Subcutaneous abdominal adipose tissue (tissue), 5 donors: ENCODE measurements at regions not wholly inside any gene's neighbourhood (a gene's known extent, or its start where the extent isn't known, plus 50 kb on each side); places are given as distances from the start of the nearest gene placed in this dataset.
A peak's percentile ranks its signal among the peaks of the same experiment; 100 is the strongest.

Experiments used
- H3K27ac ChIP-seq: one replicate; pipeline ENCODE4 v1.7.0; 2013; ENCODE audit warnings: low read depth, mild to moderate bottlenecking, inconsistent platforms, low read length, moderate library complexity
- H3K27me3 ChIP-seq, 5 donors: one replicate each; pipeline ENCODE4 v1.7.0; 2013; ENCODE audit warnings: low read length in 5 of 5, inconsistent platforms in 1 of 5; ENCODE audit not compliant: control insufficient read depth in 5 of 5, insufficient read depth in 4 of 5
- H3K36me3 ChIP-seq, 5 donors: one replicate each; pipeline ENCODE4 v1.7.0; 2013; ENCODE audit warnings: low read length in 5 of 5; ENCODE audit not compliant: control insufficient read depth in 5 of 5, insufficient read depth in 5 of 5
- H3K4me1 ChIP-seq, 5 donors: one replicate each; pipeline ENCODE4 v1.7.0; 2013; ENCODE audit warnings: low read length in 5 of 5, mild to moderate bottlenecking in 3 of 5, moderate library complexity in 1 of 5; ENCODE audit not compliant: control insufficient read depth in 5 of 5, insufficient read depth in 5 of 5
- H3K4me3 ChIP-seq, 5 donors: one replicate each; pipeline ENCODE4 v1.7.0; 2013; ENCODE audit warnings: low read length in 5 of 5, low read depth in 1 of 5
- H3K9ac ChIP-seq, 5 donors: one replicate each; pipeline ENCODE4 v1.7.0; 2013; ENCODE audit warnings: low read length in 5 of 5, mild to moderate bottlenecking in 4 of 5, moderate library complexity in 3 of 5
- H3K9me3 ChIP-seq, 5 donors: one replicate each; pipeline ENCODE4 v1.7.0; 2013; ENCODE audit warnings: low read length in 5 of 5; ENCODE audit not compliant: control insufficient read depth in 5 of 5
- donor health status: healthy.
- donor health status: healthy.
- donor health status: healthy.
- donor health status: healthy.
- donor health status: healthy.

DNA sequence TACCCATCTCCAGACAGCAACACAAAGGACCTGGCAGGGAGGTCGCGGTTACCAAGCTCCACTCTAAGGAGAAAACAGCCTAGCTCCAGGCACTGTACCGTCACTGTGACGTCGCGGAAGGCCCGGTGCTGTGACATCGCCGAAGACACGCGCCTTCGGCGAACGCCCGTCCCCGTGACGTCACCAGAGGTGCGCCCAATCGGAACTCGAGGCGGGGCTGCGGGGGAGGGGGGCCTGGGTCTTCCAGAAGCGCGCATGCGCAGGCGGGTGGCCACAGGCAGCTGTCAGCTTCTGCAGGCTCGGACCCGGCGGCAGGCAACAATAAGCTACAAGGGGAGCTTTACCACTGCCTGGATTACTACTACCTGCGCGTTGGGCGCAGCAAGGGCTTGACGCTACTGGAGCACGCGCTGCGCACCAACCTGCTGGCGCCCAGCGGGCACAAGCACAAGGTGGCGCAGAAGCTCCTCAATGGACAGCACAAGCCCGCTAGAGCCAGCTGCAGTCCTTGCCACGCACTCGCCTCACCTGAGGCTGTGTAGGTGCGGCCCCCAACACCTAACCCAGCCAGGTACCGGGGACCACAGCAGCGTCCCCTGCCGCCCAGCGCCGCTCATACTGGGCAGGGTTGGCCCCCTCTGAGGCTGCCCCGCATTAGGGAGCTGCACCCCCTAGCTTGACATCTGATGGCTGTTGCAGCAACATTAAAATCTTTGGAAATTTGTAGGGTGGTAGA lies 208.4 kb downstream of the TPST1 start:
- Histone ChIP-seq H3K4me3 (peak overlapping the region in 4 of 5 donors; percentile 71 to 88 (median 78)), H3K9ac (peak overlapping the region in 4 of 5 donors; percentile 26 to 82 (median 71)), H3K36me3 (peaks cover 3 to 10% (median 5%) of the 10 kb centered on the region in 5 donors), H3K27ac (no peak overlapping the region), H3K4me1 (peaks cover 0 to 11% (median 10%) of the 10 kb centered on the region in 5 donors), H3K27me3 (no peaks in the 10 kb centered on the region), H3K9me3 (no peaks in the 10 kb centered on the region)

DNA sequence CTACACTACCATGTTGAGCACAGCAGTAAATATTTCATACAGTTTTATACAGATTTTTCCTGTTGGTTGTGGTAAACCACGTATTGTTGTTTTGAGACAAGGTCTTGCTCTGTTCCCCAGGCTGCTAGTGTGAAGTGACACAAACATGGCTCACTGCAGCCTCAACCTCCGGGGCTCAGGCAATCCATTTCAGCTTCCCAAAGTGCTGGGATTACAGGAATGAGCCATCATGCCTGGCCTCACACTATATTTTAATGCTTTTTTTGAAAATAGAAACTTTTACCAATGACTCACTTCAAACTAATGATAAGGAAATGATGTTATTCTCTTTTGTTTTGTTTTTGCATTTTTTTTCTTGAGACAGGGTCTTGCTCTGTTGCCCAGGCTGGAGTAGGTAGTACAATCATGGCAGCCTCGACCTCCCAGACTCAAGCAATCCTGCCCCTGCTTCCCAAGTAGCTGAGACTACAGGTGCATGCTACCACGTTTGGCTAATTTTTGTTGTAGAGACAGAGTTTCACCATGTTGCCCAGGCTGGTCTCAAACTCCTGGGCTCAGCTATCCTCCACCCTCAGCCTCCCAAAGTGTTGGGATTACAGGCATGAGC lies 210.6 kb downstream of the TPST1 start:
- peaks cover 0 to 11% (median 10%) of the 10 kb centered on the region in 5 donors for H3K4me1 ChIP-seq
- H3K9me3 ChIP-seq: no peaks in the 10 kb centered on the region
- peaks cover 0 to 2% (median under 1%) of the 10 kb centered on the region in 5 donors for H3K36me3 ChIP-seq
- H3K4me3 ChIP-seq: no peak overlapping the region
- H3K27me3 ChIP-seq: no peaks in the 10 kb centered on the region
- H3K9ac ChIP-seq: no peak overlapping the region
- no peak overlapping the region for H3K27ac ChIP-seq

DNA sequence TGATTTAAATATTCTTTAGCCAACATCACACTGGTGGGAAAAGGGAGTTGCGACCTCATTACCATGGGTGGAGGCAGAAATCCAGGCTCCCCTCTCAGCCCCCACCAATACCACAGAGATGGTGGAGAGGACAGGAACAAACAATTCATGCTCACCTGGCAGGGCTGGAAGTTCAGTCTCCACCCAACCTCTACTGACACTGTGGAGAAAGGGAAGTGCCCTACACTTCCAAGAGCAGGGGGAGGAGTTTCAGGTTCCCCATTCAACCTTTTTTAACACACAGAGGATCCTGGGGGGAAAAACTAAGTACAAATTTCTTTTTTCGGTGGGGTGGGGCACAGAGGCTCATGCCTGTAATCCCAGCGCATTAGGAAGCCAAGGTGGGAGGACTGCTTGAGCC lies 210.1 kb upstream of the KCTD7 start:
- Histone ChIP-seq H3K36me3 (peaks cover 0 to 3% (median under 1%) of the 10 kb centered on the region in 5 donors), H3K9me3 (no peaks in the 10 kb centered on the region), H3K9ac (no peak overlapping the region), H3K27ac (no peak overlapping the region), H3K4me3 (no peak overlapping the region), H3K27me3 (no peaks in the 10 kb centered on the region), H3K4me1 (peaks cover 0 to 6% (median 6%) of the 10 kb centered on the region in 5 donors)

DNA sequence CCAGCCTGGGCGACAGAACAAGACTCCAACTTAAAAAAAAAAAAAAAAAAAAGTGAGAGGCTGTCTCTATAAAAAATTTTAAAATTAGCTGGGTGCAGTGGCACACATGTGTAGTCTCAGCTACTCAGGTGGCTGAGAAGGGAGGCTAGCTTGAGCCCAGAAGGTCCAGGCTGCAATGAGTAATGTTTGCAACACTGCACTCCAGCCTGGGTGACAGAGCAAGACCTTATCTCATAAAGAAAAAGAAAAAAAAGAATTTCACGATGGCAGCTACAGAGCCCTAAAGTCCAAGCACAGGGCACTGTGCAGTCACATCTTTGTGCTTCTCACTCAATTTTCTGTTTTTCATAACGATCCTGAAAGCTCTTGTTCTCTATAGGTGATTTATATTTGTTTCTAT lies 209.5 kb upstream of the KCTD7 start:
- no peak overlapping the region for H3K9ac ChIP-seq
- H3K36me3 ChIP-seq: peaks cover 0 to 3% (median 2%) of the 10 kb centered on the region in 5 donors
- H3K4me3 ChIP-seq: no peak overlapping the region
- no peaks in the 10 kb centered on the region for H3K27me3 ChIP-seq
- no peaks in the 10 kb centered on the region for H3K4me1 ChIP-seq
- no peaks in the 10 kb centered on the region for H3K9me3 ChIP-seq
- H3K27ac ChIP-seq: no peak overlapping the region

DNA sequence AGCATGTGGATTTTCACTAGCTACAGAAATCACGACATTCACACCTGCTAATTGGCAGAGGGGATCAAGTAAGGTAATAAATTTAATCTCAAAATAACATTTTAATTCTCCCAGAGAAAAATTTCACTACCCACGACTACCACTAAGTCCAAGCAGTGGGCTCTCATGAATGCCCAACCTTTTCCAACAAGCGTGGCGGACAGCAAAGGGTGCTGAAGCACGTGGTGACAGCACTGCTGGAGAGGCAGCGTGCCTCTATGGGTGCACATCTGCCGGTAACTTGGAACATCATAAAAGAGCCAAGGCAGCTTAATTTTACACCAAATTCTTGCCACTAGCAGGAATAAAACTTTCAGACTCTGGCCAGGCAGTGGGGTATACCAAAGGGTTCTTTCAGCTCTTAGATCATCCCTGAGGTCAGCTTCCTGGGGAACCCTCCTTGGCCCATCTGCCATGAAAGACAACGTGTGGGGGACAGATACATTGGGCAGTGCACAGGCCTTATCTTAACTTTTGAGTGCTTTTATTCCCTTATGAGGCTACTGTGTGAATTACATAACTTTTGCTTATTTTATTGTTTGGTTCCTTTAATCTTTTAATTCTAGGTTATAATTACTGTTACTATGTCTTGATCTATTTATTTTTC lies 206.7 kb upstream of the KCTD7 start:
- no peaks in the 10 kb centered on the region for H3K27me3 ChIP-seq
- peaks cover 0 to 10% (median 8%) of the 10 kb centered on the region in 5 donors for H3K36me3 ChIP-seq
- no peak overlapping the region for H3K9ac ChIP-seq
- no peaks in the 10 kb centered on the region for H3K9me3 ChIP-seq
- no peak overlapping the region for H3K27ac ChIP-seq
- H3K4me3 ChIP-seq: no peak overlapping the region
- no peaks in the 10 kb centered on the region for H3K4me1 ChIP-seq

DNA sequence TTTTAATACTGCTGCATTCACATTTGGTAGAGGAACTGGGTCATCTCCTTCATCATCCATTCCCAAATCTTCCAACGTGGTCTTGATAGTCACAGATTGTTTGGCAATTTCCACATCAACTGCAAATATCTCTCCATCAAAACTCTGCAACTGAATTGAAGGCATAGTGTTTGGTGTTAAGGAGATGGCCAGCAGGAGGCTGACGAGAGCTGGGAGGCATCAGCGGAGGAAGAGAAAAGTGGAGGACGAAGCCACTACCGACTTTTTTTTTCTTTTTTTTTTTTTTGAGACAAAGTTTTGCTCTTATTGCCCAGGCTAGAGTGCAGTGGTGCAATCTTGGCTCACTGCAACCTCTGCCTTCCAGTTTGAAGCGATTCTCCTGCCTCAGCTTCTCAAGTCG lies 205.0 kb upstream of the KCTD7 start:
- H3K36me3 ChIP-seq: peaks cover 0 to 17% (median 8%) of the 10 kb centered on the region in 5 donors
- H3K4me1 ChIP-seq: no peaks in the 10 kb centered on the region
- no peaks in the 10 kb centered on the region for H3K27me3 ChIP-seq
- no peak overlapping the region for H3K9ac ChIP-seq
- H3K9me3 ChIP-seq: no peaks in the 10 kb centered on the region
- no peak overlapping the region for H3K4me3 ChIP-seq
- H3K27ac ChIP-seq: no peak overlapping the region

DNA sequence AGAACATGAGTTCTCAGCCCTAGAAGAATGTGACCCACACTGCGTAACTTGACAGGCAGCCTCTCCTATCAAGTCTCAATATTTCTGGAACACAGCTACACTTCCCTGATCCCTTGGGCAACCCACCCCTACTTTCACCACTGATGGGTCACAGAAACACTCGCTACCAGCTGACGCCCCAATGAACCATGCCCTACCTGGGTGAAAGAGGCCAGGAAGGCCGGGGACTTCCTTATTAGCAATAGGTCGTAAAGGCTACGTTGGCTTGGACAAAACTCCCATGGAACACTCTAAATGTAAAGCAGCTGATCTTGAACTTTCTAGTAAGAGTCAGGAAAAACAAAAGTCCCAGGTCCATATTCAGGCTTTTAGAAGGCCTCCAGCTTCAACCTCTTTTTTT lies 202.3 kb upstream of the KCTD7 start:
- Histone ChIP-seq H3K4me1 (no peaks in the 10 kb centered on the region), H3K4me3 (no peak overlapping the region), H3K27ac (no peak overlapping the region), H3K27me3 (no peaks in the 10 kb centered on the region), H3K36me3 (peaks cover 2 to 19% (median 8%) of the 10 kb centered on the region in 5 donors), H3K9ac (no peak overlapping the region), H3K9me3 (no peaks in the 10 kb centered on the region)

DNA sequence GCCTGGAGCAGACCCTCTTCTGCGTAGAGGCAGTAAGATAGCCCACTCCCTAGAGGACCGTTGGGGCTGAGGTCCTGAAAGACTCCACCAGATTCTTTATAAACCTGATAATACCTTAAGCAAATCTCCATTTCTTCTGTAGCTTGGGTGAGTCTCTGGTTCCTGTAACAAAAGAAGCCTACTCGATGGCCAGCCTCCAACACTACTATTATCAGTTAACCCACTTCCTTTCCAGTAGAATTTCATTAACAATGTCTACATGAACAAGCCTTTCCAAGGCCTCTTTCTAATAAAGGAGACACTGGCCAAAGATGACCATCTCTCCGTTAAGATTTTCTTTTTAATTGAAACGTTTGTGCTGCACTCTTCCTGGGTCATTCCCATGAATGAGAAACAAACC lies 201.7 kb upstream of the KCTD7 start:
- Histone ChIP-seq H3K36me3 (peaks cover 2 to 19% (median 8%) of the 10 kb centered on the region in 5 donors), H3K4me3 (no peak overlapping the region), H3K27ac (no peak overlapping the region), H3K9ac (no peak overlapping the region), H3K27me3 (no peaks in the 10 kb centered on the region), H3K9me3 (no peaks in the 10 kb centered on the region), H3K4me1 (no peaks in the 10 kb centered on the region)

DNA sequence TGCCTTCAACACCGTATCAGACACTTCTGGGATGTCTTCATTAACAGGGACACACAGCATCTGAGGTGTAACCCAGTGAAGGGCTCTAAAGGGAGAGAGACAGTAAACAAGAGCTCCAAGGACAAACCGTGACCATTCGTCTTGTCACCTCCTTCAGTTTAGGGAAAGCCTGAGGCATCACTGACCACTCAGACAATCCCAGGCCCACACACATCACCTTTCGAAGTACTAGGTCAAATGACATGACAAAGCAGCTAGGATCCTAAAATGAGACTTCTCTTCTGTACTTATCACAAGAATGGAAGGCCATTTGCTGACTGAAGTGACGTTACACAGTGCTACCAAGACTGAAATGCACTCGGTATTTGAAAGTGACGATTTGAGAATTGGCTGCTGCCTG lies 200.7 kb upstream of the KCTD7 start:
- H3K27me3 ChIP-seq: no peaks in the 10 kb centered on the region
- H3K9me3 ChIP-seq: no peaks in the 10 kb centered on the region
- no peak overlapping the region for H3K9ac ChIP-seq
- peaks cover 2 to 19% (median 8%) of the 10 kb centered on the region in 5 donors for H3K36me3 ChIP-seq
- H3K27ac ChIP-seq: no peak overlapping the region
- no peaks in the 10 kb centered on the region for H3K4me1 ChIP-seq
- no peak overlapping the region for H3K4me3 ChIP-seq

DNA sequence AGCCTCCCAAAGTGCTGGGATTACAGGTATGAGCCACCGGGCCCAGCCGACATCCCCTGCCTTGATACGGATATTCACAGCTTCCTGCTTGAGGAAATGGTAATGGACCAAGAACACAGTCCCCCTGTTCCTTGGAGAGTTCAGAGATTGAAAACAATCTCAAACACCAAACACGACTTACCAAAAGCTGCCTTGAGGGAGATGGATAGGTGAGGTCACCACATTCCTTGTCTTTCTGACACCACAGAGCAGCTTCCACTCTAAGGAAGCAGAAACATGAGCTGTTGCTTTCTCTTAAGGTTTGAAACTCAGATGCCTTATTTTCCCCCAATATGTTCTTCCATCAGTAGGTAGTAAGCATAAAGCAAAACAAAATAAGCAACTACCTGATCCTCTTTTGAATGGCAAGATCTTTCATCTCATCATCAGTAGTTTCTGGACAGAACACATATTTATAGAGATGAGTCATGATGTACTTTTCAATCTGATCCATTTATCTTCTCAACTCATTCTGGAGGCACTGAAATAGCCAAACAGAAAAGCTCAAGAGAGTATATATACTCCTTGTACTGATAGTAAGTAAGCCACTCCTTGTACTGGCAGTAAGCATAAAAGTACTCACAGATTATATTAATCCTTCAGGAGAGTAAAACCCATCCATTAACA lies 199.1 kb upstream of the KCTD7 start:
- H3K36me3 ChIP-seq: peaks cover 2 to 14% (median 5%) of the 10 kb centered on the region in 5 donors
- H3K4me1 ChIP-seq: no peaks in the 10 kb centered on the region
- no peak overlapping the region for H3K9ac ChIP-seq
- H3K4me3 ChIP-seq: no peak overlapping the region
- no peak overlapping the region for H3K27ac ChIP-seq
- H3K9me3 ChIP-seq: no peaks in the 10 kb centered on the region
- H3K27me3 ChIP-seq: no peaks in the 10 kb centered on the region
